GM08714 (cell line): ENCODE measurements at regions not wholly inside any gene's neighbourhood (a gene's known extent, or its start where the extent isn't known, plus 50 kb on each side); places are given as distances from the start of the nearest gene placed in this dataset.
"Not testable (repeated sequence)": the region's sequence is repeated elsewhere in the genome, so short reads cannot be mapped to it uniquely, and the experiment has no call there.

Experiments used
- H3K4me3 ChIP-seq: fragments of 200-500 bp; sonication (Bioruptor generic); 2 replicates; pipeline ENCODE4 v1.5.1; 2014; ENCODE audit warnings: mild to moderate bottlenecking, low read length, inconsistent platforms
- ZNF274 ChIP-seq: IDR thresholded peaks from 2 replicates; pipeline ENCODE4 v1.6.1; 2012; ENCODE audit warnings: mild to moderate bottlenecking, low read depth, low read length

DNA sequence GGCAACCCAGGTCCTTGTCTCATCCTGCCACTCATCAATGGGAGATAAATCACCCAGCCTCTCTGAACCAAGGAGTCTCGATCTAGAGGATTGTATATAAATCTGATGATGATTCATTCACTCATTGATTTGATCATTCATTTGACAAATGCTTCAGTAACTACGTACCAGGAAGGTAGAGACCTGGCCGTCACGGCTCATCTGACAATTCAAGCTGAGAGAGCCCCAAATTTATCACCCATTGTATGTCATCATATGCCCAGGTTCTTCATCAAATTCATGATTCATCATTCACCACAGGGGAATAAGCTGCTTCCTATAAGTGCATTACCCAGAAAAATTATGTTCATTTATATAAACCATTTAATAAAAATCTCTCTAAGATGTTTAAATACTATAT lies 116.9 kb downstream of the FAM161A start:
- no peak overlapping the region for H3K4me3 ChIP-seq
- TF ChIP-seq ZNF274: no peak

DNA sequence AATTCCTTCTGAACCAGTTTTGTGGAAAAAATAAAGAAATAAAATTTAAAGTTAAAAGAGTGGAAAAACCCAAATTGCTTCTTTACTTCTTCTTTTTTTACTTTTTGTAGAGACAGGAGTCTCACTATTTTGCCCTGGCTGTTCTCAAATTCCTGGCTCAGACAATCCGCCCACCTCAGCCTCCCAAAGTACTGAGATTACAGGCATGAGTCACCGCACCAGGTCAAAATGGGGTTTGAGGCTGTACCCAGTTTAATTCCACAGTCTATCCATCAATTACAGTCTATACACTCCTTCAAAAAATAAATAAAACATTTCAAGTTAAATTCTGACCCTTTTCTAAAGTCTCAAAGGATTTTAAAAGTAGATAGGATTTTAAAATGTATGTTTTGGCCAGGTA lies 120.3 kb downstream of the FAM161A start:
- no peak overlapping the region for H3K4me3 ChIP-seq
- TF ChIP-seq ZNF274: no peak

DNA sequence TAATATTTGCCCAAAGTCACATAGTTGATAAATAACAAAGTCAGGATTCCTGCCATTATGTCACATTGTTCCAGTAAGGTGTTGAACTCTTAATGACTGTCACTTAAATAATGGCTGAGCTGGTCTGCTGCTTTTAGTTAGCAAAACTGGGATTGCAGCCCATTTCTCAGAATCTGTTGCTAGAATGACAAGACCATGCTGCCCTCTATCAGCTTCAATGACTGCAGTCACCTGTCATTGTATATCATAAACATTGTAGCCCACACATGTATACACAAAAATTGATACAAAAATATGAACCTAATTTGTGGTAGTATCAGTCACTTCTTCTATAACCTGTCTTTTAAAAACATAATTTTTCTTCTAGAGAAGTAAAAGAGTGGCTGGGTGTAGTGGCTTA lies 121.1 kb downstream of the FAM161A start:
- no peak for TF ChIP-seq ZNF274
- H3K4me3 ChIP-seq: no peak overlapping the region

DNA sequence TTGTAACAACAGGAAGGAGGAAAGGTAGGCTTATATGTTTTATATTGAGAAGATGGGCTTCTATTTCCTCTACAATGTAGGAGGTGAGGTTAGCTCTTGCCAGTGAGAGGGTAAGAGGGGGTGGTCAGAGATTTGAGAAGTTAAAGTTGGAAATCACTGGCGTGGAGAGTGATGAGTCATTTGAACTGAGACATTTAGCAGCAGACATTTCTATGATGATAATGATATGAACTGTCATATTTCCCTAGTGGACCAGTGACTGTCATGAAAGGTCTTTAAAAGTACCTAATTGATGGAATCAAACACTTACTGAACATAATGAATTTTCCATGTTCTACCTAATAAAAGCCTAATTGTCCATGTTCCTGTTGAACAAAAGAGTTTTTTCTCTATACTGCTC lies 126.1 kb downstream of the FAM161A start:
- H3K4me3 ChIP-seq: no peak overlapping the region
- TF ChIP-seq ZNF274: no peak

DNA sequence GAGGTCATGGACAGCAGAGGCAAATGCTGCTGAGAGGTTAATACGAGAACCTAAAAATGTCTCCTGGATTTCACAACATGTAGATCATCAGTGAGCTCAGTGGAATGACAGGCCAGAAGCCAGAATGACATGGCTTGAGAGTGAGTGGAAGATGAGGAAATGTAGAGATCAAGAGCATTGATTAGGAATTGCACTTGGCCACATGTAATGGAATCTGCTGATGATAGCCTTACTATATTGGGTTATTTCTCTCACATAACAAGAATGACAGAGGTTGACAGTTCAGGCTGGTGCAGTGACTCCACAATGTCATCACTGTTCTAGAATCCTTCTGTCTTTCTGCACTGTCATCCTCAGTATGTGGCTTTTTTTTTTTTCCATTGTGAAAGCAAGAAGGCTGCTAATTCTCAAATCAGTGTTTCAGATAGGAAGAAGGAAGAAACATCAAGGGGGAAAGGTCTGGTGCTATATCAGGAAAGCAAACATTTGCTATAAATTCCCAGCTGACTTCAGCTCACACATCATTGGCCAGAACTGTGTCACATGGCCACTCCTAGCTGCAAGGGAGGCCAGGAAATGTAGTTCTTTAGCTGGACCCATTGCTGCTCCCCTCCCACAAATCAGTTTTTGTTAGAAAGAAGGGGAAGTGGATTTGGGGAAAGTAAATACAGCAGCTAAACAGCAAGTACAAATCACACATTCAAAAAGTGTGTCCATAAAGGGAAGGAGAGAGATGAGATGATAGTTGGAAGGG lies 127.2 kb downstream of the FAM161A start:
- TF ChIP-seq ZNF274: no peak

DNA sequence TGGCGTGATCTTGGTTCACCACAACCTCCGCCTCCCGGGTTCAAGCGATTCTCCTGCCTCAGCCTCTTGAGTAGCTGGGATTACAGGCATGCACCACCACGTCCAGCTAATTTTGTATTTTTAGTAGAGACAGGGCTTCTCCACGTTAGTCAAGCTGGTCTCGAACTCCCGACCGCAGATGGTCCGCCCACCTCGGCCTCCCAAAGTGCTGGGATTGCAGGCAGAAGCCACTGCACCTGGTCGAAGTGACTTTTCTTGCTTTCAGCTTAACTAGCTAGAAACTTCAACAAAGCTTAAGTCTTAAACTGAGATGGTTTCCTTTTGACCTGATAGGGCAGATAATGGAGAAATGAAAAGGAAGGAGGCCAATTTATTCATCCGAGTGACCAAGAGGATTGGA lies 130.5 kb downstream of the FAM161A start:
- not testable (repeated sequence) for H3K4me3 ChIP-seq

More for the DNA sequence above, 127.2 kb downstream of the FAM161A start:
- H3K4me3 ChIP-seq: no peak overlapping the region

DNA sequence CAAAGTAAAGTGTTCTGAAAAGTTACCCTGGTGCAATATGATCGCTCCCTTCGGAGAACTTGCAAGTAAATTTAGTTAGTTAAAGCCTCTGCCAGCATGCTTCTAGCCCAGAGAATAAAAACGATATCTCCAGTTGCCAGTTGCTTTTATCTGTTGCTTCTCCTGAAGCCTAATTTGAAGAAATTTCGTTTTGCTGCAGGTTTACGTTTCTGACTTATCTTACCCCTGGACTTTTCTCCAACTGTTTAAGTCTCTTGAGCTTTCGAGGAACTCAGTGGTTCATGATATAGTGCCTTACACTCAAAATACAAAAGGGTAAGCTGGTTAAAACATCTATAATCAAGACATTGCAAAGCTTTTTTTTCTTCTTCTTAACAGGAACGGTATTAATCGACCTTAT lies 131.1 kb downstream of the FAM161A start:
- H3K4me3 ChIP-seq: no peak overlapping the region
- no peak for TF ChIP-seq ZNF274

DNA sequence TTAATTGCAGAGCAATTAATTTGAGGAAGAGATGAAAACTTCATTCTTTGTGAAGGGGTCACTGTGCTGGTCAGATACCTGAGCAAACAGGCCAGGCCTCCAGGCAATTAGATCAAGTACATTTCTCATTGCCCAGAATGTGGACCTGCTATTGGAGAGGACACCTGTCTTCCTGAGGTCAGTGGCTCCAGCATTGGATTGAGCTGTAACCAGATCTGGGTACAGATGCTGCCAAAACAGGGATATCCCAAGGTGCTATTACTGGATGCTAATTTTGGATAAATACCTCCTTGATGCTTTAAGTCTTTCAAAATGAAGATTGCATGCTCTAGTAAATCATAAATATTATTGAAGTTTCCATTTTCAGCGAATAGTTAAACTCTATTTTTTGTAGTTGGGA lies 131.5 kb downstream of the FAM161A start:
- no peak for TF ChIP-seq ZNF274
- no peak overlapping the region for H3K4me3 ChIP-seq

DNA sequence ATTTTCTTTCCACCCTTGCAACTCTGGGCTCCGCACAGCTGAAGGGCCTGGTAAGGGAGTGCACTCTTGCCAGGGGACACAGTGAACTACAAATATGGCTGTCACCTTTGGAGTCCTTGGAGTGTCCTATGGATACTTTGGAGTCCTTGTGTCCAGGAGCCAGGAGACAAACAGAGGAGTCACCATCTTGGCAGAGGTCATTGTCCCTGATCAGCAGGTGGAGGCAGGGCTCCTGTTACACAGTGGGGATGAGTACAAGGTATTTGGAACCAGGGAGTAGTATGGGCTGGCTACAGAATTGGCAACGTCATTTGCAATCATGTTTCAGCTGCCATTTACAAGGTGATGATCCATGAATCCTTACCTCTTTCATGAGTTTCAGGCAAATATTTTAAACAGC lies 132.5 kb downstream of the FAM161A start:
- TF ChIP-seq ZNF274: no peak
- H3K4me3 ChIP-seq: no peak overlapping the region

DNA sequence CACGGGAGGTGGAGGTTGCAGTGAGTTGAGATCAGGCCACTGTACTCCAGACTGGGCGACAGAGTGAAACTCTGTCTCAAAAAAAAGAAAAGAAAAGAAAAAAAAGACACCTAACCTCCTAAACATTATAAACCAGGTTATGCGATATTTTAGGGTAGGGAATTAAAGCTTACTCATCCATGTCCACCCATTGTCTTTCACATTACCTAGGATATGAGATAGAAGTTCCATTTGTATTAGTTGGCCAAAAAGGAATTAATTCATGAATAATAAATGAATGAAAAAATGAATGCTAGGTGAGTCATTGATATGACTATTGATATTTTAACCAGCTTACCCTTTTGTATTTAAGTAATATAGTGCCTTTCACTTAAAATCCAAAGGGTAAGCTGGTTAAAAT lies 132.9 kb downstream of the FAM161A start:
- no peak for TF ChIP-seq ZNF274
- H3K4me3 ChIP-seq: no peak overlapping the region

DNA sequence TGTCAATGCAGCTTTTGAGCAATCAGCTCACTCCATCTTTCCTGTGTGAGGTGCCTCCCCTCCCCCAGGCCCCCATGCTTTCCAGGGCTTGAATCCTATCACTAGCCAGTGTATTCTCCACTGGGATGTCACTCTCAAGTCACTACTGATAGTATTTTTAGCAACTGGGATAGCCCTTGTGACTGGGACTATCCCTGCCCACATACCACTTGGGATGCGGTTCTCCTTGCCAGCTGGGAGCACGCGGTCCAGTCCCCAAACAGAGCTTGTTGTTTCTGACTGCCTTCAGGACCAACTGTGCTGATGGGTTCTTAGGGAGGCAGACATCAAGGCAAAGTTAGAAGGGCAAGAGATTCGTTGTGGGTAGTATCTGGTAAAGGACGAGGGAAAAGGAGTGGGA lies 134.9 kb downstream of the FAM161A start:
- TF ChIP-seq ZNF274: no peak

DNA sequence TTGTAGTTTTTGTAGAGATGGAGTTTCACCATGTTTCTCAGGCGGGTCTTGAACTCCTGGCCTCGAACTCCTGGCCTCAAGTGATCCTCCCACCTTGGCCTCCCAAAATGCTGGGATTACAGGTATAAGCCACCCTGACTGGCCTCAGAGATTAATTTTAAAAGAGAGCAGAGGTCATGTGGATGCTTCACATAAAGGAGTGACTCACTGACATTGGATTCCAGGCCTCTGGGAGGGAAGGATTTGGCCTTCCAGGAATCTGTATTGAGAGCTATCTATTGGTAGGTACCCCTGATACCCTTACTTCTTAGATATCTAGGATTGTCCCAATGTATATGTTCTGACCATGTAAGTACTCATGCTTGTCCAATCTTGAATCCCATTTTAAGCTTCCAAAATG lies 138.4 kb downstream of the FAM161A start:
- no peak overlapping the region for H3K4me3 ChIP-seq
- no peak for TF ChIP-seq ZNF274

More for the DNA sequence above, 134.9 kb downstream of the FAM161A start:
- no peak overlapping the region for H3K4me3 ChIP-seq

DNA sequence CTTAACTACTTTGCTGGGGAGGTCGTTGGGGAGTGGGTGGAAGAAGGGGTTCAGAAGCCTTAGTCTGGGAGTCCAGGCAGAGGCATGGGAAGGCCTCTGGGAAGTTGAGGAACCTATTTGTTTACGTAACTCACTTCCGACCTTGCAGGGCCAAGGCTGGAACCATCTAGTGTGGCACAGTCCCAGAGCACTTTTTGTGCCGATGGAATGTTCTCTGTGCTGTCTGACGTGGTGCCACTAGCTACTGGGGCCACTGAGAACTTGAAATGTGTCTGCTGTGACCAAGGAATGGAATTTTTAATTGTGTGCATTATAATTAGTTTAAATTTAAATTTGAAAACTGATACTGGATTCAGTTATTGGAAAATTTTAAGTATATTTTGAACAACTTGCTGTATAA lies 139.7 kb downstream of the FAM161A start:
- TF ChIP-seq ZNF274: no peak
- no peak overlapping the region for H3K4me3 ChIP-seq

DNA sequence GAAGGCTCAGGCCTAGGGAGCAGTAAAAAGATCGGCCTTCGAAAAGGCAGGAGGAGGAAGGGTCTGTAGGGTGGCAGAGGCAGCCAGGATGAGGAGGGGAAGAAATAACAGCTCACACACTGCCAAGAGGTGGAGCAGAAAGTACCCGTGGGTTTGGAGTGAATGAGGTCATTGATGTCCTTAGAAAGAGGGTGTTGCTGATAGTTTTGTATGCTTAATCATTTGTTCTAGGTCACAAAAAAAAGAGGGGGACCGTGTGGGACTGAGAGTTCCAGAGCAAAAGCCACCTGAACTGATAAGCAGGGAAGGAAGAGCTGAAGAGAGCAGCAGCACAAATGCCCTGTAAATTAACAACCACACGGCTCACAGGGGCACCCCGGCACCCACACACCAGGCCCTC lies 140.4 kb downstream of the FAM161A start:
- no peak for TF ChIP-seq ZNF274
- no peak overlapping the region for H3K4me3 ChIP-seq

DNA sequence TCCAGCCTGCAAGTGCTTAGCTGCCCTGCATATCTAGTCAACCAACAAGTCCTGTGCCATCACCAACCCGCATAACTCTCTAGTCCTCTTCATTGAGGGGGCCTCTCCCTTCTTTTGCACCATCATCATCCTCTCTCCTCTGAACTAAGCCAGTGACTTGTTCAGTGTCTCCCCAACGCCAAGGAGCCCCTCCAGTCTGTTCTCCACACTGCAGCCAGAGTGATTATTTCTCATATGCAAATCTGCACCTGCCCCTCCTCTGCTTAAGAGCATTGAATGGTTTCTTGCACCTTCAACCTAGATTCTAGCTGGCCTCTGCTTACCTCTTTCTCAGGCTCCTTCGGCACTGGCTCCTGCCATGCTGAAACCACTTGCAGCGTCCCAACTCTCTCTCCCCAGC lies 141.8 kb downstream of the FAM161A start:
- TF ChIP-seq ZNF274: no peak
- no peak overlapping the region for H3K4me3 ChIP-seq

DNA sequence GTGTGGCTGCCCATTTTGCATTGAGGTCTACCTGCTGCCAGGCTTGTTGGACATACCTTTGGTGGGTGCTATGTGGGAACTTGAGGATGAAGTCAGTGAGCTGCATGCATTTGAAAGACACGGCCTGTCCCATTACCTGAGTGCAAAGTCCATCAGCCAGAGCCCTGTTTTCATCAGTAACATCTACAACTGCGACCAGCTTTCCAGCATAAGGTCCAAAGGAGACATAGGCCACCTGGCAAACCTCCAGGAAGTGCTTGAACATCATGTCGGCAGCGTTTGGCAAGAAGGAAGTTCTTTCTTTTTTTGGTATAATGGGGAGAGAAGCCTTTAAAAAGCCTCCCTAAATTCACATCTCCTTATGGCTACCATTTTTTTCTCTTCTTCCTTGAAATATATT lies 143.1 kb downstream of the FAM161A start:
- TF ChIP-seq ZNF274: no peak

More for the DNA sequence above, 143.1 kb downstream of the FAM161A start:
- H3K4me3 ChIP-seq: no peak overlapping the region
